ENCODE measurements at regions not wholly inside any gene's neighbourhood (a gene's known extent, or its start where the extent isn't known, plus 50 kb on each side); places are given as distances from the start of the nearest gene placed in this dataset.

DNA sequence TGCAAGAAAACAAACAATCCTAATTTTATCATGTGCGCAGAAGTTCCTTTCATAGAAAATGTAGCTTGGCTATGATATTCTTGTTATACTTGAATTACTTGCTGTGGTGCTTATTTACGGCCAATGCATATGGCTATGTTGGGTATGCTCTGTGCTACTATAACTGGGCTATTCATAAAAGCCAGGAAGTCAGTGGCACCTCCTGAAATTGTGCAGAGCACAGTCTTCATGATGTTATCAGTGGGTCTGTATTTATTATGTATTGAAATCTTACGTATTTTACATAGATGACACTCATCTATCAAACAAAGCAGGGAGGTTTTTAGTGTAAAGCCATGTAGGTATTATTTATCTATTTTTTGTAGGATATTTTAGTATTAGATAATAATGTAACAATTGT lies 196.5 kb upstream of the NAALADL2 start:
- TF ChIP-seq ZNF792 (tag by site-specific recombination; IDR thresholded peaks at IDR 0.05) (no peak), ZBTB8A (tag by site-specific recombination; IDR thresholded peaks at IDR 0.05) (no peak), ZNF658 (tag by site-specific recombination; IDR thresholded peaks at IDR 0.05) (no peak), ZNF555 (tag by site-specific recombination; conservative IDR thresholded peaks at IDR 0.05) (no peak), SP3 (tag by site-specific recombination; IDR thresholded peaks at IDR 0.05) (no peak), ZNF610 (tag by site-specific recombination; IDR thresholded peaks at IDR 0.05; ENCODE audit: borderline replicate concordance) (no peak), ZNF530 (tag by site-specific recombination; IDR thresholded peaks at IDR 0.05; ENCODE audit: low read depth) (no peak), REPIN1 (tag by site-specific recombination; IDR thresholded peaks at IDR 0.05; ENCODE audit: low read depth) (no peak), ZXDB (tag by site-specific recombination; IDR thresholded peaks at IDR 0.05) (no peak), ZNF776 (tag by site-specific recombination; IDR thresholded peaks at IDR 0.05; ENCODE audit: borderline replicate concordance) (no peak), OVOL3 (tag by site-specific recombination; IDR thresholded peaks at IDR 0.05) (no peak)
- TF ChIP-seq, protein P1, sequence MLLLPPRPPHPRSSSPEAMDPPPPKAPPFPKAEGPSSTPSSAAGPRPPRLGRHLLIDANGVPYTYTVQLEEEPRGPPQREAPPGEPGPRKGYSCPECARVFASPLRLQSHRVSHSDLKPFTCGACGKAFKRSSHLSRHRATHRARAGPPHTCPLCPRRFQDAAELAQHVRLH (tag by site-specific recombination; IDR thresholded peaks at IDR 0.05): no peak
- TF ChIP-seq, protein P2, sequence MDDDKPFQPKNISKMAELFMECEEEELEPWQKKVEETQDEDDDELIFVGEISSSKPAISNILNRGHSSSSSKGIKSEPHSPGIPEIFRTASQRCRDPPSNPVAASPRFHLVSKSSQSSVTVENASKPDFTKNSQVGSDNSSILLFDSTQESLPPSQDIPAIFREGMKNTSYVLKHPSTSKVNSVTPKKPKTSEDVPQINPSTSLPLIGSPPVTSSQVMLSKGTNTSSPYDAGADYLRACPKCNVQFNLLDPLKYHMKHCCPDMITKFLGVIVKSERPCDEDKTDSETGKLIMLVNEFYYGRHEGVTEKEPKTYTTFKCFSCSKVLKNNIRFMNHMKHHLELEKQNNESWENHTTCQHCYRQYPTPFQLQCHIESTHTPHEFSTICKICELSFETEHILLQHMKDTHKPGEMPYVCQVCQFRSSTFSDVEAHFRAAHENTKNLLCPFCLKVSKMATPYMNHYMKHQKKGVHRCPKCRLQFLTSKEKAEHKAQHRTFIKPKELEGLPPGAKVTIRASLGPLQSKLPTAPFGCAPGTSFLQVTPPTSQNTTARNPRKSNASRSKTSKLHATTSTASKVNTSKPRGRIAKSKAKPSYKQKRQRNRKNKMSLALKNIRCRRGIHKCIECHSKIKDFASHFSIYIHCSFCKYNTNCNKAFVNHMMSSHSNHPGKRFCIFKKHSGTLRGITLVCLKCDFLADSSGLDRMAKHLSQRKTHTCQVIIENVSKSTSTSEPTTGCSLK (tag by site-specific recombination; IDR thresholded peaks at IDR 0.05): no peak
- TF ChIP-seq, protein P3, sequence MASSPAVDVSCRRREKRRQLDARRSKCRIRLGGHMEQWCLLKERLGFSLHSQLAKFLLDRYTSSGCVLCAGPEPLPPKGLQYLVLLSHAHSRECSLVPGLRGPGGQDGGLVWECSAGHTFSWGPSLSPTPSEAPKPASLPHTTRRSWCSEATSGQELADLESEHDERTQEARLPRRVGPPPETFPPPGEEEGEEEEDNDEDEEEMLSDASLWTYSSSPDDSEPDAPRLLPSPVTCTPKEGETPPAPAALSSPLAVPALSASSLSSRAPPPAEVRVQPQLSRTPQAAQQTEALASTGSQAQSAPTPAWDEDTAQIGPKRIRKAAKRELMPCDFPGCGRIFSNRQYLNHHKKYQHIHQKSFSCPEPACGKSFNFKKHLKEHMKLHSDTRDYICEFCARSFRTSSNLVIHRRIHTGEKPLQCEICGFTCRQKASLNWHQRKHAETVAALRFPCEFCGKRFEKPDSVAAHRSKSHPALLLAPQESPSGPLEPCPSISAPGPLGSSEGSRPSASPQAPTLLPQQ (tag by site-specific recombination; IDR thresholded peaks at IDR 0.05): no peak
- no peak overlapping the region for H3K27ac ChIP-seq (ENCODE audit: extremely low read depth, low read depth, low read length)
- H3K36me3 ChIP-seq (ENCODE audit: control insufficient read depth in 2 of 2, insufficient read depth in 1 of 2, low read length in 2 of 2): no peaks in the 10 kb centered on the region
- ChIA-PET CTCF (no interaction called here), POLR2A (no interaction called here)
- H3K4me3 ChIP-seq (ENCODE audit: low read depth, low read length): no peak overlapping the region
- H3K4me1 ChIP-seq (ENCODE audit: control insufficient read depth, insufficient read depth, low read length): no peaks in the 10 kb centered on the region
- no peaks in the 10 kb centered on the region for H3K9me3 ChIP-seq (ENCODE audit: control insufficient read depth, insufficient read depth, low read depth, low read length)

DNA sequence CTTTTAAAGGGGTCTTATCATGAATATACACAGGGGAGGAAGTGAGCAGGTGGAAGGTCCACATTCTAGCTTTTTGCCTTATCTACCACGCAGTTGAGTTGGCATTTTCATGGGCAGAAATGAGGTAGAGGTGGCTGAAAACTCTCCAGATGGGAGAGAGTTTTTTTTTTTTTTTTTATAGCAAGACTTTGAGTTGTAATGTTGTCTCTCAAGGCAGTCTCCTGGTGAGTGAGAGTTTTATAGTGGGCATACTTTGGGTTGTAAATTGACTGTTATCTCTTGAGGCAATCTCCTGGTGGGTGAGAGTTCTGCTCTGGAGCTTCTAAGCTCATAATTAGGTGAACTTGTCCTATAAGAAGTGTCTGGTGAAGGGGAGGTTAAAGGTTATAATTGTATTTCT lies 191.7 kb upstream of the NAALADL2 start:
- Histone ChIP-seq H3K27ac (ENCODE audit: extremely low read depth, low read depth, low read length) (no peak overlapping the region), H3K9me3 (ENCODE audit: control insufficient read depth, insufficient read depth, low read depth, low read length) (no peaks in the 10 kb centered on the region), H3K4me1 (ENCODE audit: control insufficient read depth, insufficient read depth, low read length) (no peaks in the 10 kb centered on the region), H3K36me3 (ENCODE audit: control insufficient read depth in 2 of 2, insufficient read depth in 1 of 2, low read length in 2 of 2) (no peaks in the 10 kb centered on the region), H3K4me3 (ENCODE audit: low read depth, low read length) (no peak overlapping the region)
- CTCF ChIA-PET: no interaction called here
- POLR2A ChIA-PET: no interaction called here
- TF ChIP-seq ZNF501 (tag by site-specific recombination; IDR thresholded peaks at IDR 0.05) (no peak), ZNF138 (tag by site-specific recombination; IDR thresholded peaks at IDR 0.05; ENCODE audit: borderline replicate concordance) (no peak), KLF10 (tag by site-specific recombination; IDR thresholded peaks at IDR 0.05) (no peak), ZNF791 (tag by site-specific recombination; IDR thresholded peaks at IDR 0.05) (no peak), GLIS2 (tag by site-specific recombination; IDR thresholded peaks at IDR 0.05) (no peak), ZNF266 (tag by site-specific recombination; IDR thresholded peaks at IDR 0.05; ENCODE audit: low read depth) (no peak), ZNF121 (tag by site-specific recombination; IDR thresholded peaks at IDR 0.05) (no peak), ZNF24 (tag by site-specific recombination; IDR thresholded peaks at IDR 0.05) (no peak), IKZF3 (tag by site-specific recombination; IDR thresholded peaks at IDR 0.05) (no peak), SP7 (tag by site-specific recombination; IDR thresholded peaks at IDR 0.05) (no peak), KLF1 (tag by site-specific recombination; IDR thresholded peaks at IDR 0.05) (no peak)
- TF ChIP-seq, protein P4, sequence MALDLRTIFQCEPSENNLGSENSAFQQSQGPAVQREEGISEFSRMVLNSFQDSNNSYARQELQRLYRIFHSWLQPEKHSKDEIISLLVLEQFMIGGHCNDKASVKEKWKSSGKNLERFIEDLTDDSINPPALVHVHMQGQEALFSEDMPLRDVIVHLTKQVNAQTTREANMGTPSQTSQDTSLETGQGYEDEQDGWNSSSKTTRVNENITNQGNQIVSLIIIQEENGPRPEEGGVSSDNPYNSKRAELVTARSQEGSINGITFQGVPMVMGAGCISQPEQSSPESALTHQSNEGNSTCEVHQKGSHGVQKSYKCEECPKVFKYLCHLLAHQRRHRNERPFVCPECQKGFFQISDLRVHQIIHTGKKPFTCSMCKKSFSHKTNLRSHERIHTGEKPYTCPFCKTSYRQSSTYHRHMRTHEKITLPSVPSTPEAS (tag by site-specific recombination; IDR thresholded peaks at IDR 0.05): no peak
- TF ChIP-seq, protein P5, sequence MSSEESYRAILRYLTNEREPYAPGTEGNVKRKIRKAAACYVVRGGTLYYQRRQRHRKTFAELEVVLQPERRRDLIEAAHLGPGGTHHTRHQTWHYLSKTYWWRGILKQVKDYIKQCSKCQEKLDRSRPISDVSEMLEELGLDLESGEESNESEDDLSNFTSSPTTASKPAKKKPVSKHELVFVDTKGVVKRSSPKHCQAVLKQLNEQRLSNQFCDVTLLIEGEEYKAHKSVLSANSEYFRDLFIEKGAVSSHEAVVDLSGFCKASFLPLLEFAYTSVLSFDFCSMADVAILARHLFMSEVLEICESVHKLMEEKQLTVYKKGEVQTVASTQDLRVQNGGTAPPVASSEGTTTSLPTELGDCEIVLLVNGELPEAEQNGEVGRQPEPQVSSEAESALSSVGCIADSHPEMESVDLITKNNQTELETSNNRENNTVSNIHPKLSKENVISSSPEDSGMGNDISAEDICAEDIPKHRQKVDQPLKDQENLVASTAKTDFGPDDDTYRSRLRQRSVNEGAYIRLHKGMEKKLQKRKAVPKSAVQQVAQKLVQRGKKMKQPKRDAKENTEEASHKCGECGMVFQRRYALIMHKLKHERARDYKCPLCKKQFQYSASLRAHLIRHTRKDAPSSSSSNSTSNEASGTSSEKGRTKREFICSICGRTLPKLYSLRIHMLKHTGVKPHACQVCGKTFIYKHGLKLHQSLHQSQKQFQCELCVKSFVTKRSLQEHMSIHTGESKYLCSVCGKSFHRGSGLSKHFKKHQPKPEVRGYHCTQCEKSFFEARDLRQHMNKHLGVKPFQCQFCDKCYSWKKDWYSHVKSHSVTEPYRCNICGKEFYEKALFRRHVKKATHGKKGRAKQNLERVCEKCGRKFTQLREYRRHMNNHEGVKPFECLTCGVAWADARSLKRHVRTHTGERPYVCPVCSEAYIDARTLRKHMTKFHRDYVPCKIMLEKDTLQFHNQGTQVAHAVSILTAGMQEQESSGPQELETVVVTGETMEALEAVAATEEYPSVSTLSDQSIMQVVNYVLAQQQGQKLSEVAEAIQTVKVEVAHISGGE (tag by site-specific recombination; conservative IDR thresholded peaks at IDR 0.05; ENCODE audit: low read depth): no peak
- TF ChIP-seq, protein P6, sequence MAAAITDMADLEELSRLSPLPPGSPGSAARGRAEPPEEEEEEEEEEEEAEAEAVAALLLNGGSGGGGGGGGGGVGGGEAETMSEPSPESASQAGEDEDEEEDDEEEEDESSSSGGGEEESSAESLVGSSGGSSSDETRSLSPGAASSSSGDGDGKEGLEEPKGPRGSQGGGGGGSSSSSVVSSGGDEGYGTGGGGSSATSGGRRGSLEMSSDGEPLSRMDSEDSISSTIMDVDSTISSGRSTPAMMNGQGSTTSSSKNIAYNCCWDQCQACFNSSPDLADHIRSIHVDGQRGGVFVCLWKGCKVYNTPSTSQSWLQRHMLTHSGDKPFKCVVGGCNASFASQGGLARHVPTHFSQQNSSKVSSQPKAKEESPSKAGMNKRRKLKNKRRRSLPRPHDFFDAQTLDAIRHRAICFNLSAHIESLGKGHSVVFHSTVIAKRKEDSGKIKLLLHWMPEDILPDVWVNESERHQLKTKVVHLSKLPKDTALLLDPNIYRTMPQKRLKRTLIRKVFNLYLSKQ (tag by site-specific recombination; IDR thresholded peaks at IDR 0.05; ENCODE audit: borderline replicate concordance): no peak

Data from HEK293 (cell line).